Lung (tissue), 11 donors: ENCODE measurements at regions not wholly inside any gene's neighbourhood (a gene's known extent, or its start where the extent isn't known, plus 50 kb on each side); places are given as distances from the start of the nearest gene placed in this dataset.
A peak's percentile ranks its signal among the peaks of the same experiment; 100 is the strongest.

ENCODE experiments used
- ATAC-seq: fragments of 200-7000 bp; cut with Tn5 transposase; one replicate; pipeline ENCODE4 v1.9.1; 2020; ENCODE audit warnings: moderate number of reproducible peaks; ENCODE audit not compliant: insufficient read depth, low FRiP score
- DNase-seq, 3 donors: peaks; one replicate each; pipeline ENCODE4 v3.0.0-alpha.2; 2013 to 2017
- H3K27ac ChIP-seq, 2 donors: one replicate each; pipeline ENCODE4 v1.5.1; 2013; ENCODE audit warnings: mild to moderate bottlenecking in 2 of 2, moderate library complexity in 2 of 2, control low read depth in 1 of 2, inconsistent platforms in 1 of 2, low read depth in 1 of 2, low read length in 1 of 2
- H3K27me3 ChIP-seq, 3 donors: one replicate each; pipeline ENCODE4 v1.5.1; 2013; ENCODE audit warnings: low read length in 2 of 3; ENCODE audit not compliant: control insufficient read depth in 3 of 3, insufficient read depth in 3 of 3
- H3K36me3 ChIP-seq, 4 donors: one replicate each; pipeline ENCODE4 v1.5.1; 2013; ENCODE audit warnings: low read length in 4 of 4, mild to moderate bottlenecking in 1 of 4, moderate library complexity in 1 of 4; ENCODE audit not compliant: control insufficient read depth in 4 of 4, insufficient read depth in 4 of 4
- H3K4me1 ChIP-seq, 5 donors: one replicate each; pipeline ENCODE4 v1.5.1; 2013; ENCODE audit warnings: low read length in 5 of 5, mild to moderate bottlenecking in 2 of 5, moderate library complexity in 1 of 5; ENCODE audit not compliant: control insufficient read depth in 5 of 5, insufficient read depth in 5 of 5
- H3K4me3 ChIP-seq: one replicate; pipeline ENCODE4 v1.5.1; 2013; ENCODE audit warnings: mild to moderate bottlenecking, control low read depth, moderate library complexity
- H3K9ac ChIP-seq, 2 donors: one replicate each; pipeline ENCODE4 v1.5.1; 2013; ENCODE audit warnings: low read length in 2 of 2, control low read depth in 1 of 2; ENCODE audit not compliant: insufficient read depth in 1 of 2
- H3K9me3 ChIP-seq, 4 donors: one replicate each; pipeline ENCODE4 v1.5.1; 2013; ENCODE audit warnings: low read length in 3 of 4, mild to moderate bottlenecking in 1 of 4, moderate library complexity in 1 of 4; ENCODE audit not compliant: control insufficient read depth in 4 of 4, insufficient read depth in 3 of 4
- CTCF ChIP-seq: IDR thresholded peaks from 2 replicates; pipeline ENCODE4 v1.5.1; 2012; ENCODE audit warnings: mild to moderate bottlenecking; ENCODE audit errors: control extremely low read depth, extremely low read depth
- WGBS, 2 donors: extraction: QIAGEN DNeasy Blood & Tissue Kit; methylation state at CpG; one replicate each; pipeline ENCODE4 v1.1.7; 2013; 5-methylcytosine and 5-hydroxymethylcytosine counted together
- donor health status: control.
- donor health status: control.
- donor health status: Bipolar disorder and iron deficiency.
- donor health status: healthy.
- donor health status: DM: yes; HTN: yes; CAD: no.

GRCh38 chr15:87492321-87492720 lies 764.2 kb downstream of the NTRK3 start:
- no peaks in the 10 kb centered on the region for H3K27me3 ChIP-seq
- H3K4me1 ChIP-seq = peaks cover 0 to 24% (median 0%) of the 10 kb centered on the region in 5 donors
- no peak for ATAC-seq
- H3K9me3 ChIP-seq = no peaks in the 10 kb centered on the region
- DNase-seq = no peak
- H3K36me3 ChIP-seq = no peaks in the 10 kb centered on the region
- H3K27ac ChIP-seq = no peak overlapping the region
- WGBS, 2 donors = 85 to 91% methylated on average over 1 of the region's 1 CpG
- no peak overlapping the region for H3K4me3 ChIP-seq
- no peak for TF ChIP-seq CTCF
- H3K9ac ChIP-seq = no peak overlapping the region

GRCh38 chr15:87490666-87491065 lies 765.9 kb downstream of the NTRK3 start:
- H3K36me3 ChIP-seq = no peaks in the 10 kb centered on the region
- TF ChIP-seq CTCF = no peak
- H3K4me3 ChIP-seq = no peak overlapping the region
- no peak overlapping the region for H3K9ac ChIP-seq
- H3K27ac ChIP-seq = no peak overlapping the region
- peaks cover 0 to 18% (median 0%) of the 10 kb centered on the region in 5 donors for H3K4me1 ChIP-seq
- no peaks in the 10 kb centered on the region for H3K9me3 ChIP-seq
- DNase-seq = no peak
- no peak for ATAC-seq
- 59 to 74% methylated on average over 4 of the region's 4 CpGs for WGBS, 2 donors
- H3K27me3 ChIP-seq = no peaks in the 10 kb centered on the region

- ATAC-seq (no peak), DNase-seq (peak in 1 of 3 donors; percentile 18)
- Histone ChIP-seq H3K4me3 (no peak overlapping the region), H3K36me3 (no peaks in the 10 kb centered on the region), H3K27ac (no peak overlapping the region), H3K27me3 (no peaks in the 10 kb centered on the region), H3K4me1 (peaks cover 0 to 12% (median 0%) of the 10 kb centered on the region in 5 donors), H3K9me3 (no peaks in the 10 kb centered on the region), H3K9ac (no peak overlapping the region)
- WGBS, 2 donors = 77 to 88% methylated on average over 4 of the region's 4 CpGs
- TF ChIP-seq CTCF = no peak
These were observed 766.5 kb downstream of the NTRK3 start for GRCh38 chr15:87489902-87490665.

GRCh38 chr15:87489456-87489855 lies 767.1 kb downstream of the NTRK3 start:
- H3K36me3 ChIP-seq = no peaks in the 10 kb centered on the region
- no peak overlapping the region for H3K4me3 ChIP-seq
- peaks cover 0 to 9% (median 0%) of the 10 kb centered on the region in 5 donors for H3K4me1 ChIP-seq
- H3K9ac ChIP-seq = no peak overlapping the region
- no peak for TF ChIP-seq CTCF
- DNase-seq = peak in 1 of 3 donors; percentile 21
- no peak overlapping the region for H3K27ac ChIP-seq
- no peaks in the 10 kb centered on the region for H3K9me3 ChIP-seq
- no peak for ATAC-seq
- H3K27me3 ChIP-seq = no peaks in the 10 kb centered on the region
